GM19438 (cell line): ENCODE measurements at regions not wholly inside any gene's neighbourhood (a gene's known extent, or its start where the extent isn't known, plus 50 kb on each side); places are given as distances from the start of the nearest gene placed in this dataset.

Experiments used
- ATAC-seq: cut with Tn5 transposase; IDR thresholded peaks from one replicate; pipeline ENCODE4 v1.9.1; 2021; ENCODE audit warnings: low read depth; ENCODE audit not compliant: unreplicated experiment

- ATAC-seq, result no peak
Observed at GRCh38 chr2:71800851-71801250, 346.8 kb downstream of the CYP26B1 start.

DNA sequence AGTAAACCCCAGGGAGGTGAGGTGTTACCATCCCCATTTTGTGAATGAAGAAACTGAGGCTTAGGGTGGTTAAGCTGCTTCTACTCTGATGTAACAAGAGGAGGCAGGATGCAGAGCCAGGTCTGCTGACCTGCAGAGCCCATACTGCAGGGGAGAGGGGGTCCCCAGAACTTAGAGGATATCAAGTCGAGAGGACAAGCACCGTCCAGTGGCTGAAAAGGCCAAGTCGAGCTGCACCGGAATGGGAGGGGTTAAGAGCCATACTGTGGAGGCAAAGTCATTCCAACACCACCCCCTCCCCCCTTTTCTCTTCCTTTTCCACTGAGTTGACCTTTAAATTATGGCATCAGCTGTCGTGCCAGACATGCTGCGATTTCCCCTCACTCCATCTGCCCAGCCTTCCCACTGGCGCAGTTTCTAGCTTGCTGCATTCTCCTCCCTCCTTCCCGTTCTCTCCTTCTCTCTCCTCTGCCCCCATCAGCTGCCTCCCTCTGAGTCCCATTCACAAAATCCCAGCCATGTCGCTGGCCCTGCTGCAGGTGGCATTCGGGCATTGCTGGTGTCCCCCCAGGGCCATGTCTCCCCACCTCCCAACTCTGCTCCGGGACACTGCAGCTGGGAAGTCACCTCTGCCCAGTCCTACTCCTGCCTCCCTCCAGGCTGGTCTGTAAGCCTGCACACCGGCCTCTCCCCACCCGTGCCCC lies 346.9 kb downstream of the DYSF start:
- no peak for ATAC-seq

DNA sequence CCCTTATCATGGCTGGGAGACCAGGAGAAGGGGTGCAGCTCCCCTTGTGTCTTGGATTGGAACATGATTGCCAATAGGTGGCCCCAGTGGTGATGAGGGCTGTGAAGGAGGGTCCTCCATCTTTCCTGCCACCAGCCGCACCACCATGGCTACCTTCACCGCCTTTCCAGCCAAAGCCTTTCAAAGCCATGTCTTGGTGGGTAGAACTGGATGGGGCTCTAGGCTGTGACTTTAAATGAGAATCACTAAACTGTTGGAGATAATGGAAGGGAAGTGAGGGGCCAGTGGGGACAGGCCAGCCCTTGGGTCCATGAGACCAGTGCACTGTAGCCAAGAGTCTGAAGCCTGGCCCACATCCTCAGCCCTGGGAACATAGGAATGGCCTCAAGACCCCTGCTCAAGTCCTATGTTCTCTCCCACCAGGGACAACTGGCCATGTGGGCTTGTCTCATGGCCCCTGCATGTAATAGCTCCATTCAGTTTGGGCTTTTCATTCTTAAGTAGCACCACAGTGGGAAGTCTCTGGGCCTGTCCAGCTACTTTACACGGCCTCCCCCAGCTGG lies 345.7 kb downstream of the DYSF start:
- ATAC-seq, result no peak

GRCh38 chr2:71798266-71799012 lies 345.1 kb downstream of the DYSF start:
- ATAC-seq, result no peak

DNA sequence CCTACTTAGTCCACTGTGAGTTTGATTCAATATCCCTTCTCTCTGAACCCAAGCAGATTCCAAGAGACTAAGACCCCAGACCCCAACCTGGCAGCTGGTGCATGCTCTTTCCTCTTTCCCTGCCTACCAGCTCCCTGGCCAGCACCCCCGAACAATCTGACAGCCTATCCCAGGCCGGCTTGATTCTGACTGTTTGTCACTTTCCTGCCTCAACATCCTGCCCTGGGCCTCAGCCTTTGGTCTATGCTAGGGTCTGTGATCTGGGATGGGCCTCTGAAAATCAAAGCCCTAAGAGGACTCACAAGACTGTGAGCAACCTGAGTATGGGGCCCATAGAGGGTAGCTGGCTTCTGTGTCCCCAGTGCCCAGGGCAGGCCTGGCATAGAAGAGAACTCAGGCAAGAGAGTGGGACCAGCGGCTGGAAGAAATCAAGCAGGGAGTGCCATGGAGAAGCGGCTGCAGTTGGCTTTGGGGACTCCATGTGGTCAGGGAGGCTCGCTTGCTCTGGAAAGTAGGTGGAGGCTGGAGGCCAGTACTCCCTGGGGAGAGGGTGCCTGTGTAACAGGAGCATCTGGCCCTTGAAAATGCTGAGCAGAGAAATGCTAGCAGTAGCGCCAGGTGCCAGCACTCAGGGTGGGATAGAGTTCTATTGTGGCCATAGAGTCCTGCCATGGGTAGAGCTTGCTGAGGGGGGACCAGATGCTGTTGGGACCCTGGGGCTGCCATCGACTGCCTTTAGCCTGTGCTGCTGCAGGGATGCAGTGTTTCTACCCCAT lies 343.9 kb downstream of the DYSF start:
- no peak for ATAC-seq

GRCh38 chr2:71796174-71796593 lies 342.8 kb downstream of the DYSF start:
- ATAC-seq, result no peak

GRCh38 chr2:71795486-71795885 lies 342.1 kb downstream of the DYSF start:
- no peak for ATAC-seq

GRCh38 chr2:71794611-71795010 lies 341.2 kb downstream of the DYSF start:
- no peak for ATAC-seq

DNA sequence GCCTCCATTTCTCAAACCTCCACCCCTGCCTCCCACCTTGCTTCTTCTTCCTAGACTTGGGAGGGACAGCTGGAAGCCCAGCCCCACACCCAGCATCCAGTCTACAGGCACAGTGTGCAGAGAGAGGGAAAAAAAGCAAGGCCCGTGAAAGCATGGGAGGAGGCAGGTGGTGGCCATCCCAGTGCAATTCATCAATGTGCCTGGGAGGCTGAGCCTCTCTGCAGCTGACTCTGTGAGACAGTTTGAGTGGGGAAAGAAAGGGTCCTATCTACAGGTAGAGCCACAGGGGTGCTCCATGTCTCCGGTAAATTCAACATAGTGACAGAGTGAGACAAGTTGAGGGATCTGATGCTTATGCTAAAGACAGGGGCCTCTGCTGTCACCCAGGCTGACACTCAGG lies 340.6 kb downstream of the DYSF start:
- no peak for ATAC-seq

- ATAC-seq, result no peak
Observed at GRCh38 chr2:71792926-71793761, 339.8 kb downstream of the DYSF start.

DNA sequence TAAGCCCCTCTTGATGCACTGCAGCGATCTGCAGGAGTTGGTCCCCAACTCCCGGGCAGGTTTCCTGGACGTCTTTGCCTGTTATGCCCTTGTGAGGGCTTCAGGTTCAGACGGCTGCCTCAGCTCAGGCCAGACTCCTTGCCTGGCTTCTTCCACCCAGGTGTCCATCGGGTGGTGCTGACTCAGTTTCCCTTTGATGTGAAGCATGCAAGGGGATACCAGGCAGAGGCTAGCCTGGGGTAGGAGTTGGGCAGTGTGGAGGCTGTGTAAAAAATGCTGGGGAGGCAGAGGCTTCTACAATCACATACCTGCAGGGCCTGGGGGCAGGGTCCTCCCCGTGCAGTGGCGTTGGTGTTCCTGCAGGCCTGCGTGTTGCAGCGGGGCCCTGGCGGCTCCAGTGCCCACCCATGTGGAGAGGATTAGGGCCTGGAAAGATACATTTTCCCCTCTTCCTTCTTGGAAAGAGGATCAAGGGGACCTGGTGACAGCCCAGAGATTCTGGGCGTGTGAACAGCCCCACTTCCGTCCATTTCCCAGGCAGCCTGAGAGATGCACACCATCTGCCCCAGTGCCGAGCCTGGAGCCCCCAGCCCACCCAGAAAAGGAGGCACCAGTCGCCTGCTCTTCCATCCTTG lies 338.3 kb downstream of the DYSF start:
- no peak for ATAC-seq

- ATAC-seq, result no peak
Observed at GRCh38 chr2:71791061-71791450, 337.7 kb downstream of the DYSF start.

DNA sequence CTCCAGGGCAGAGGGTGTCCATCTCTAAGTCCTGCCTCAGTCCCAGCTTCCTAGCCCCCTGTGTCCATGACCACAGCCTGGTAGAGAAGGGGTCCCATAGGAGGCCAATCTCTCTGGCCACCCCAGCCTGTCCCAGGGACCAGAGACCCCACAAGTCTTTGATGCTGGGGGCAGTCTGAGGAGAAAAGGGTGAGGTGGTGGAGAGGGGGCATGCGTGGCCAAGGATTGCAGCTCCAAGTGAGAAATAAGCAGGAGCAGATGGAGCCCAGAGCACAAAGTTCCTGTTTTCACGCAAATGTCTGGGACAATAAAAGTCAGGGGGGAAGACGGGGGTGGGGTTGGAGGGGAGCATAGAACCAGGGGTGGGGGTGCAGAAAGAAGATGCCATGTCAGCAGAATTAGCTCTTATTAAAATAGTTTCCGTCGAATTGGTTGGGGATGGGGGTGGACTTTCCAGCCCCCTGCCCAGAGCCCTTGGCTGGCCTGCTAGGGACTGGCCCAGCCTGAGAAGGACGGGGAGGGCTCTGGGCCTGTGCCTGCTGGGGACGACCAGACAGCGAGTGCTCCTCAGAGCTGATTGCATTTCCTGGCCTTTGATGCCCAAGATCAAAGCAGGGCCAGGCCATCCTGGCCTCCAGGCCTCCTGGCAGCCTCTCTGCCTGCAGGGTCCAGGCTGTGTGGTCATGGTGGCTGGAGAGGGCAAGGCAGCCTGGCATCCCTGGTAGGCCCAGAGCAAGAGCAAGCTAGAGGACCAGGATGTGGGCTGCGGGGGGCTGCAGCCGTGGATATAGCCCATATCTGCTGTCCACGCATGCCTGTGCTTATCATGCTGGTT lies 337.1 kb downstream of the DYSF start:
- no peak for ATAC-seq

DNA sequence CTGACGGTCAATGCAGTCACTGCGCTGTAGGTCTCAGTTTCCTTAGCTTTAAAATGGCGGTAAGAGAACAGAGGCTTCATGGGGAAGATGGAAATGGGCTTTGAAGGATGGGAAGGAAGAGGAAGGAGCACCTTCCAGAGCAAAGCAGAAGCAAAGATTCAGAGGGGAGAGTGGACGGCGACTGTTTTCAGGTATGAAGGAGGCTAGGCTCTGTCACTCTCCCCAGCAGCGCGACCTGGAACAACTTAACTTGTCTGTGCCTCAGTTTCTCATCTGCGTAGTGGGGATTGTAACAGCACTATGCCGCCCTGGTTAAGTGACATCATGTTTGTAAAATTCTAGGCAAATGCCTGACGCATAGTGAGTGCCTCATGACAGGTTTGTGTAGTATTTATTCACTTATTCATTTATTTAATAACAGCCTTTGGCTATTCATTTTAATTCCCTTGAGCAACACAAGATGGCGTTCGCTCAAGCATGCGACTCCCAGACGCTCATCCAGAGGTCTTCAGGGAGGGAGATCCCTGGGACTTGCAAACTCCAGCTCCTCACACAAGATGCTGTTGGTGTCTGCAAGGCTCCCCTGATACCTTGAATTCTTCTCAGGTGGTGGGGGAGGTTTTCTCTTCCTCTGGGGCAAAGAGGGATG lies 336.3 kb downstream of the DYSF start:
- no peak for ATAC-seq

DNA sequence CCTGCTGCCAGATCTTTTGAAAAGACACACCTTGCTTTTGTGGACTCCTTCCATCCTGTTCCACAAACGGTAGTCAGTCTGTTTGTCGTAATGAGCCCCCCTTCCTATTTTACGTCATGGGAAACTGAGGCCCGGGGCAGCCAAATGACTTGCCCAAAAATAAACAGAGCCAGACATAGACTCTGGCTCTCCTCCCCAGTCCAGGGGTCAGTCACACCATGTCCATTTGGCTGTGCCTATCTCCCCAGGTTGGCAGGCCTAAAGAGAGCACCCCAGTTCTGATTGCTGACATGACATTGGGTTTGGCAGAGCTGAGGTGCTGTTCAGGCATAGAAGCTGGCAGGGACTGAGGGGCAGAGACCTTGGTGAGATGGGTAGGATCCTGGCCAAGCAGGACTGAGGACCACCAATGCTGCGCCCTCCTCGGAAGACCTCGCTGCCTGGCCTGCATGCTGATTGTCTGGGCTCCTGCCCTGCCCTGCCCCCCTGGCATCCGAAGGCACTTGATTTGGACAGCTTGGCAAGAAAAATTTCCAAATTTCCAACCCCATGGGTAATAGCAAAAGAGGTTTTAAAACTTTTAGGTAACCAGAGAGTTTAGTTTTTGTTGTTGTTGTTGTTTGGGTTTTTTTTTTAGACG lies 335.4 kb downstream of the DYSF start:
- no peak for ATAC-seq

- ATAC-seq, result no peak
Observed at GRCh38 chr2:71788186-71788525, 334.8 kb downstream of the DYSF start.

GRCh38 chr2:71787476-71788185 lies 334.3 kb downstream of the DYSF start:
- ATAC-seq, result no peak

DNA sequence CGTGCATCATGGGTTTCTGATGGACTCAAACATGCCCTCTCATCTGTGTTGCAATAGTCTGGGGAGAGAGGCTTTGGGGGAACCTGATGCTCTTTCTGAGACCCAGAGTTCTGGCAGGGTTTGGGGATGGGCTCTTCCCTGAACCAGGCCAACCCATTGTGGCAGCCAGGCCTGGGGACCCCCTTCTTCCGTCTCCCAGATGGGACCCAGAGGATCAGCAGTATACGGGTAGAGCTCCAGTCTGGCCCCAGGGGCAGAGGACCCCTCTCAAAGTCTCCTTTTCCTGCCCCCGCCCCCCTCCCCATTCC lies 333.7 kb downstream of the DYSF start:
- no peak for ATAC-seq
